Right cardiac atrium (tissue), 5 donors: ENCODE measurements at regions not wholly inside any gene's neighbourhood (a gene's known extent, or its start where the extent isn't known, plus 50 kb on each side); places are given as distances from the start of the nearest gene placed in this dataset.
"Not testable (repeated sequence)": the region's sequence is repeated elsewhere in the genome, so short reads cannot be mapped to it uniquely, and the experiment has no call there.

Experiments used
- ATAC-seq, 2 donors: fragments of 200-7000 bp; cut with Tn5 transposase; one replicate each; pipeline versions ENCODE4 v1.8.0 to v1.9.1; 2020; ENCODE audit warnings: moderate library complexity in 2 of 2, mild to moderate bottlenecking in 1 of 2
- DNase-seq, 3 donors: peaks; one replicate each; pipeline ENCODE4 v3.0.0-alpha.2; 2020
- H3K27ac ChIP-seq: one replicate; pipeline ENCODE4 v1.5.1; 2013; ENCODE audit warnings: mild to moderate bottlenecking, low read length, control low read depth, moderate library complexity
- H3K27me3 ChIP-seq: one replicate; pipeline ENCODE4 v1.6.1; 2013; ENCODE audit not compliant: control insufficient read depth, insufficient read depth
- H3K4me1 ChIP-seq: one replicate; pipeline ENCODE4 v1.6.1; 2013; ENCODE audit warnings: low read length; ENCODE audit not compliant: control insufficient read depth, insufficient read depth
- H3K4me3 ChIP-seq: one replicate; pipeline ENCODE4 v1.5.1; 2013; ENCODE audit warnings: low read length, control low read depth
- H3K9me3 ChIP-seq: one replicate; pipeline ENCODE4 v1.6.1; 2013; ENCODE audit warnings: low read length; ENCODE audit not compliant: control insufficient read depth
- WGBS: extraction: QIAGEN DNeasy Blood & Tissue Kit; methylation state at CpG from one replicate; pipeline ENCODE4 v1.1.7; 2013; 5-methylcytosine and 5-hydroxymethylcytosine counted together
- intact Hi-C, 4 donors: fragments of 100-400 bp; cut with DNase I; formaldehyde crosslinking; loops; one replicate each; pipeline versions ENCODE4 v1.11.0 to v1.14.0; 2022 to 2023
- donor health status: healthy with polysubstance abuse.
- donor health status: DM: no; HTN: yes; CAD: no.
- donor health status: DM: no; HTN: no; CAD: no.
- donor health status: DM: no; HTN: yes; CAD: no; lungs with severe emphysema.
- donor health status: DM: yes; HTN: yes; CAD: no.

- ATAC-seq, H3K27ac ChIP-seq, intact Hi-C loops, H3K4me3 ChIP-seq, H3K4me1 ChIP-seq, H3K27me3 ChIP-seq, H3K9me3 ChIP-seq, DNase-seq: not testable (repeated sequence)
- 55% methylated on average over 9 of the region's 9 CpGs for WGBS
Measured at GRCh38 chr11:114805431-114805830, 127.1 kb downstream of the NXPE2 start.

GRCh38 chr11:114811971-114812370, 133.6 kb downstream of the NXPE2 start:
- no peaks in the 10 kb centered on the region for H3K9me3 ChIP-seq
- no peaks in the 10 kb centered on the region for H3K27me3 ChIP-seq
- 63% methylated on average over 3 of the region's 3 CpGs for WGBS
- no peaks in the 10 kb centered on the region for H3K4me1 ChIP-seq
- H3K4me3 ChIP-seq: no peak overlapping the region
- intact Hi-C loops: no loop called here
- H3K27ac ChIP-seq: no peak overlapping the region
- no peak for DNase-seq
- no peak for ATAC-seq

GRCh38 chr11:114812733-114813132, 134.4 kb downstream of the NXPE2 start:
- Histone ChIP-seq H3K4me3 (no peak overlapping the region), H3K9me3 (no peaks in the 10 kb centered on the region), H3K27me3 (no peaks in the 10 kb centered on the region), H3K4me1 (no peaks in the 10 kb centered on the region), H3K27ac (no peak overlapping the region)
- intact Hi-C loops: no loop called here
- 42% methylated on average over 3 of the region's 3 CpGs for WGBS
- no peak for ATAC-seq
- no peak for DNase-seq

- ATAC-seq (no peak), DNase-seq (no peak)
- intact Hi-C loops: no loop called here
- Histone ChIP-seq H3K9me3 (no peaks in the 10 kb centered on the region), H3K27me3 (no peaks in the 10 kb centered on the region), H3K4me3 (no peak overlapping the region), H3K4me1 (no peaks in the 10 kb centered on the region), H3K27ac (no peak overlapping the region)
- 56% methylated on average over 4 of the region's 4 CpGs for WGBS
Measured at GRCh38 chr11:114813189-114813718, 134.9 kb downstream of the NXPE2 start.

GRCh38 chr11:114815176-114815575, 136.8 kb downstream of the NXPE2 start:
- Histone ChIP-seq H3K27me3 (no peaks in the 10 kb centered on the region), H3K4me1 (no peaks in the 10 kb centered on the region), H3K4me3 (no peak overlapping the region), H3K9me3 (no peaks in the 10 kb centered on the region), H3K27ac (no peak overlapping the region)
- DNase-seq: no peak
- intact Hi-C loops: no loop called here
- no peak for ATAC-seq

- no peaks in the 10 kb centered on the region for H3K27me3 ChIP-seq
- WGBS: 92% methylated on average over 1 of the region's 1 CpG
- no peak for DNase-seq
Measured at GRCh38 chr11:114815761-114816160, 137.4 kb downstream of the NXPE2 start.

DNA sequence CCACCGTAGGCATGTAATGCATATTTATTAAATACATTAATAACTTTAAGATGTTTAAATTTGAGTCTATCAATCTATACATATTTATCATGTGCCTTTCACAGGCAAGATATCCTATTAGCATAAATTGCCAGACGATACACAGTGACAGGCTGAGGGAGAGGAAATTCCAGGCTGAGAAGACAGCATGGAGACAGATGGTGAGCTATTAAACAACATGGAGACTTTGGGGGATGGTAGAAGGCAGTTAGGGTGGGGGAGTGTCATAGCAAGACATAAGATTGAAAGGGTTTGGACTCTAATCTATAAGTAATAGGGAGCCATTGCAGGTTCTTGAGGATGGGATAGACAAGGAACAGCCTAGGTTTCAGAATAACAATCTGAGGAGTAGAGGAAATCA, 138.5 kb downstream of the NXPE2 start:
- DNase-seq: no peak
- Histone ChIP-seq H3K4me3 (no peak overlapping the region), H3K9me3 (no peaks in the 10 kb centered on the region), H3K27me3 (no peaks in the 10 kb centered on the region), H3K27ac (no peak overlapping the region), H3K4me1 (no peaks in the 10 kb centered on the region)
- intact Hi-C loops: no loop called here
- ATAC-seq: no peak
- WGBS: 75% methylated on average over 2 of the region's 2 CpGs

More at GRCh38 chr11:114815761-114816160, 137.4 kb downstream of the NXPE2 start:
- no peak overlapping the region for H3K4me3 ChIP-seq
- no peaks in the 10 kb centered on the region for H3K9me3 ChIP-seq
- intact Hi-C loops: no loop called here
- ATAC-seq: no peak
- H3K4me1 ChIP-seq: no peaks in the 10 kb centered on the region
- H3K27ac ChIP-seq: no peak overlapping the region

DNA sequence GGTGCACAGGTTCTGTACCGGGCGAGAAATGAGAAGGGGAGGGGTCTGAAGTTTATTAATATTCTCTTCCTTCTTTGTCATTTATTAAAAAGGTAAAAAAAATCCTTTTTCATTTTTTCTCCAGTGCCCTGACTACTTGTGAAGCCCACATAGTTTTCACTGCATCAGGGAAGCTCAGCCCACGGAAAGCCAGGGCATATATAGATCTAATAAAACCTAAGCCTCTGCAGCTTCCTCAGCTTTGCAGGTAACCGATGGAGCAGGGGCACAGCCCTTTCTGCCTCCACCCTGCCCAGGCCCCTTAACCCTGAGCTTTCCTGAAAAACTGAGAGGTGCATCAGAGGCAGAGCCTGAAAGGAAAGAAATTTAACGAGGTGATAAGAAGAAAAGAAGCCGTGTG, 140.1 kb downstream of the NXPE2 start:
- H3K27ac ChIP-seq: no peak overlapping the region
- no peak overlapping the region for H3K4me3 ChIP-seq
- intact Hi-C loops: no loop called here
- DNase-seq: no peak
- no peaks in the 10 kb centered on the region for H3K27me3 ChIP-seq
- no peaks in the 10 kb centered on the region for H3K4me1 ChIP-seq
- H3K9me3 ChIP-seq: no peaks in the 10 kb centered on the region
- no peak for ATAC-seq
- WGBS: 36% methylated on average over 6 of the region's 6 CpGs

- no peaks in the 10 kb centered on the region for H3K9me3 ChIP-seq
- intact Hi-C loops: no loop called here
- no peak for DNase-seq
- 67% methylated on average over 4 of the region's 4 CpGs for WGBS
- no peak overlapping the region for H3K27ac ChIP-seq
- H3K4me3 ChIP-seq: no peak overlapping the region
- H3K4me1 ChIP-seq: no peaks in the 10 kb centered on the region
- H3K27me3 ChIP-seq: no peaks in the 10 kb centered on the region
- ATAC-seq: no peak
Measured at GRCh38 chr11:114819028-114819427, 140.7 kb downstream of the NXPE2 start.

- WGBS: 65% methylated on average over 5 of the region's 5 CpGs
- no peaks in the 10 kb centered on the region for H3K4me1 ChIP-seq
- H3K27me3 ChIP-seq: no peaks in the 10 kb centered on the region
- no peak overlapping the region for H3K27ac ChIP-seq
- H3K4me3 ChIP-seq: no peak overlapping the region
- intact Hi-C loops: no loop called here
- ATAC-seq (no peak), DNase-seq (no peak)
- no peaks in the 10 kb centered on the region for H3K9me3 ChIP-seq
Measured at GRCh38 chr11:114820621-114821020, 142.3 kb downstream of the NXPE2 start.

- intact Hi-C loops: no loop called here
- DNase-seq: no peak
- Histone ChIP-seq H3K27me3 (no peaks in the 10 kb centered on the region), H3K4me1 (no peaks in the 10 kb centered on the region), H3K4me3 (no peak overlapping the region), H3K27ac (no peak overlapping the region), H3K9me3 (no peaks in the 10 kb centered on the region)
- no peak for ATAC-seq
- 74% methylated on average over 11 of the region's 11 CpGs for WGBS
Measured at GRCh38 chr11:114821621-114822412, 143.5 kb downstream of the NXPE2 start.
